T-helper 17 cell (primary cell): ENCODE measurements at regions not wholly inside any gene's neighbourhood (a gene's known extent, or its start where the extent isn't known, plus 50 kb on each side); places are given as distances from the start of the nearest gene placed in this dataset.

Experiments used
- ATAC-seq: fragments of 150-1000 bp; cut with Tn5 transposase; 2 replicates; pipeline ENCODE4 v1.10.0; 2021; ENCODE audit warnings: mild to moderate bottlenecking, moderate library complexity
- DNase-seq, 3 donors: peaks; one replicate each; pipeline versions ENCODE4 v3.0.0 to v3.0.0-alpha.2; 2020 to 2021
- H3K9me3 ChIP-seq: one replicate; pipeline ENCODE4 v1.7.0; 2013; ENCODE audit warnings: low read length, mild to moderate bottlenecking; ENCODE audit not compliant: control insufficient read depth, poor library complexity, severe bottlenecking
- H3K27ac Mint-ChIP-seq: one replicate; pipeline ENCODE4 v1.8.0; 2022; ENCODE audit warnings: mild to moderate bottlenecking, moderate library complexity, mixed read lengths
- H3K27me3 Mint-ChIP-seq: one replicate; pipeline ENCODE4 v1.8.0; 2022; ENCODE audit warnings: mixed read lengths
- H3K36me3 Mint-ChIP-seq: one replicate; pipeline ENCODE4 v1.8.0; 2022; ENCODE audit warnings: low read depth, mixed read lengths
- H3K4me1 Mint-ChIP-seq: one replicate; pipeline ENCODE4 v1.8.0; 2022; ENCODE audit warnings: mild to moderate bottlenecking, mixed read lengths
- H3K4me3 Mint-ChIP-seq: one replicate; pipeline ENCODE4 v1.8.0; 2022; ENCODE audit warnings: mild to moderate bottlenecking, moderate library complexity, mixed read lengths

- Mint-ChIP-seq H3K36me3 (no peaks in the 10 kb centered on the region), H3K4me1 (peaks cover 3% of the 10 kb centered on the region), H3K27me3 (peaks cover 41% of the 10 kb centered on the region), H3K4me3 (no peak overlapping the region), H3K27ac (no peak overlapping the region)
- no peak for DNase-seq
- no peak for ATAC-seq
- H3K9me3 ChIP-seq = no peaks in the 10 kb centered on the region
Observed at GRCh38 chr6:169887529-169888140, 136.2 kb downstream of the ERMARD start.

GRCh38 chr6:169886631-169887227, 135.3 kb downstream of the ERMARD start:
- Mint-ChIP-seq H3K4me1 (peaks cover 5% of the 10 kb centered on the region), H3K36me3 (peaks cover under 1% of the 10 kb centered on the region), H3K4me3 (no peak overlapping the region), H3K27me3 (peaks cover 49% of the 10 kb centered on the region), H3K27ac (no peak overlapping the region)
- ATAC-seq = no peak
- DNase-seq = no peak
- no peaks in the 10 kb centered on the region for H3K9me3 ChIP-seq

- Mint-ChIP-seq H3K4me3 (no peak overlapping the region), H3K27me3 (peaks cover 58% of the 10 kb centered on the region), H3K4me1 (peaks cover 6% of the 10 kb centered on the region), H3K36me3 (peaks cover 3% of the 10 kb centered on the region), H3K27ac (no peak overlapping the region)
- ATAC-seq (no peak), DNase-seq (no peak)
- no peaks in the 10 kb centered on the region for H3K9me3 ChIP-seq
Observed at GRCh38 chr6:169885831-169886230, 134.4 kb downstream of the ERMARD start.

GRCh38 chr6:169885131-169885530, 133.7 kb downstream of the ERMARD start:
- ATAC-seq (no peak), DNase-seq (no peak)
- H3K27me3 Mint-ChIP-seq = peaks cover 65% of the 10 kb centered on the region
- peaks cover 6% of the 10 kb centered on the region for H3K4me1 Mint-ChIP-seq
- no peak overlapping the region for H3K27ac Mint-ChIP-seq
- H3K9me3 ChIP-seq = no peaks in the 10 kb centered on the region
- peaks cover 3% of the 10 kb centered on the region for H3K36me3 Mint-ChIP-seq
- no peak overlapping the region for H3K4me3 Mint-ChIP-seq

- peaks cover 3% of the 10 kb centered on the region for H3K36me3 Mint-ChIP-seq
- peaks cover 65% of the 10 kb centered on the region for H3K27me3 Mint-ChIP-seq
- no peak overlapping the region for H3K27ac Mint-ChIP-seq
- H3K9me3 ChIP-seq = no peaks in the 10 kb centered on the region
- peaks cover 6% of the 10 kb centered on the region for H3K4me1 Mint-ChIP-seq
- no peak overlapping the region for H3K4me3 Mint-ChIP-seq
- DNase-seq (no peak), ATAC-seq (no peak)
Observed at GRCh38 chr6:169884158-169884557, 132.7 kb downstream of the ERMARD start.

GRCh38 chr6:169883316-169883715, 131.9 kb downstream of the ERMARD start:
- H3K4me3 Mint-ChIP-seq = no peak overlapping the region
- peaks cover 6% of the 10 kb centered on the region for H3K4me1 Mint-ChIP-seq
- no peak for DNase-seq
- H3K36me3 Mint-ChIP-seq = peaks cover 3% of the 10 kb centered on the region
- no peak overlapping the region for H3K27ac Mint-ChIP-seq
- H3K9me3 ChIP-seq = no peaks in the 10 kb centered on the region
- ATAC-seq = no peak
- H3K27me3 Mint-ChIP-seq = peaks cover 62% of the 10 kb centered on the region

GRCh38 chr6:169881976-169882375, 130.6 kb downstream of the ERMARD start:
- ATAC-seq (no peak), DNase-seq (no peak)
- H3K9me3 ChIP-seq = no peaks in the 10 kb centered on the region
- H3K36me3 Mint-ChIP-seq = peaks cover 3% of the 10 kb centered on the region
- no peak overlapping the region for H3K27ac Mint-ChIP-seq
- H3K4me3 Mint-ChIP-seq = no peak overlapping the region
- H3K4me1 Mint-ChIP-seq = peaks cover 6% of the 10 kb centered on the region
- H3K27me3 Mint-ChIP-seq = peaks cover 52% of the 10 kb centered on the region

- Mint-ChIP-seq H3K4me1 (peaks cover 6% of the 10 kb centered on the region), H3K36me3 (peaks cover 3% of the 10 kb centered on the region), H3K4me3 (no peak overlapping the region), H3K27me3 (peaks cover 49% of the 10 kb centered on the region), H3K27ac (no peak overlapping the region)
- ATAC-seq (no peak), DNase-seq (no peak)
- no peaks in the 10 kb centered on the region for H3K9me3 ChIP-seq
Observed at GRCh38 chr6:169881398-169881797, 130.0 kb downstream of the ERMARD start.

GRCh38 chr6:169880516-169880915, 129.1 kb downstream of the ERMARD start:
- peaks cover 3% of the 10 kb centered on the region for H3K36me3 Mint-ChIP-seq
- H3K27me3 Mint-ChIP-seq = peaks cover 49% of the 10 kb centered on the region
- H3K4me3 Mint-ChIP-seq = no peak overlapping the region
- H3K4me1 Mint-ChIP-seq = peaks cover 6% of the 10 kb centered on the region
- no peak for ATAC-seq
- DNase-seq = no peak
- no peak overlapping the region for H3K27ac Mint-ChIP-seq
- H3K9me3 ChIP-seq = no peaks in the 10 kb centered on the region

GRCh38 chr6:169869301-169869700, 117.9 kb downstream of the ERMARD start:
- Mint-ChIP-seq H3K4me1 (peaks cover 4% of the 10 kb centered on the region), H3K36me3 (no peaks in the 10 kb centered on the region), H3K27ac (no peak overlapping the region), H3K4me3 (no peak overlapping the region), H3K27me3 (no peaks in the 10 kb centered on the region)
- DNase-seq (no peak), ATAC-seq (no peak)
- H3K9me3 ChIP-seq = no peaks in the 10 kb centered on the region

GRCh38 chr6:169868458-169868857, 117.0 kb downstream of the ERMARD start:
- peaks cover 4% of the 10 kb centered on the region for H3K4me1 Mint-ChIP-seq
- no peaks in the 10 kb centered on the region for H3K27me3 Mint-ChIP-seq
- DNase-seq (no peak), ATAC-seq (peak; percentile 48)
- H3K9me3 ChIP-seq = no peaks in the 10 kb centered on the region
- H3K36me3 Mint-ChIP-seq = no peaks in the 10 kb centered on the region
- H3K27ac Mint-ChIP-seq = no peak overlapping the region
- H3K4me3 Mint-ChIP-seq = no peak overlapping the region

GRCh38 chr6:169867751-169868191, 116.3 kb downstream of the ERMARD start:
- no peak overlapping the region for H3K27ac Mint-ChIP-seq
- no peaks in the 10 kb centered on the region for H3K9me3 ChIP-seq
- DNase-seq (no peak), ATAC-seq (no peak)
- H3K27me3 Mint-ChIP-seq = no peaks in the 10 kb centered on the region
- no peaks in the 10 kb centered on the region for H3K36me3 Mint-ChIP-seq
- H3K4me1 Mint-ChIP-seq = peaks cover 4% of the 10 kb centered on the region
- H3K4me3 Mint-ChIP-seq = no peak overlapping the region

GRCh38 chr6:169866668-169867521, 115.5 kb downstream of the ERMARD start:
- Mint-ChIP-seq H3K36me3 (no peaks in the 10 kb centered on the region), H3K27ac (peak overlapping the region; percentile 44), H3K27me3 (no peaks in the 10 kb centered on the region)

More at GRCh38 chr6:169866668-169867521, 115.5 kb downstream of the ERMARD start:
- no peaks in the 10 kb centered on the region for H3K9me3 ChIP-seq
- H3K4me3 Mint-ChIP-seq = no peak overlapping the region
- DNase-seq = no peak
- peaks cover 4% of the 10 kb centered on the region for H3K4me1 Mint-ChIP-seq
- ATAC-seq = no peak
